ENCODE measurements at regions not wholly inside any gene's neighbourhood (a gene's known extent, or its start where the extent isn't known, plus 50 kb on each side); places are given as distances from the start of the nearest gene placed in this dataset.

DNA sequence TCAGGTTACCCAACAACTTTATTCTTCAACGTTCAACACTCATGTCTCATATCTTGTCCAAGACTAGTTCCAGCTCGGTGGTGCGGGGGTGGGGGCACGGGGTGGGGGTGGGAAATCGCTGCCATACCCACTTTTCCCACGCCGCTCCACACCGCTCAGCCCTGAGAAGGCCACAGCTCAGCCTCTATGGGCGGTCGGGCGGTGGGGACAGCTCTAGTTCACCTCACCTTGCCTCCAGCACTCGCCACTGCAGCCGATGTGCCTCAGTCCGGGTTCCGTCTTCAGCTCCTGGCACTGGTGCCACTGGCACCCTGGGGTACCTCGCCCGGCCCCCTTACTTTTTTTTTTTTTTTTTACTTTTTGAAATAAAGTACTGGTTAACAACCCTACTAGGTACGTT is 522.2 kb downstream of the PCDH19 start:
- TF ChIP-seq, protein P1, sequence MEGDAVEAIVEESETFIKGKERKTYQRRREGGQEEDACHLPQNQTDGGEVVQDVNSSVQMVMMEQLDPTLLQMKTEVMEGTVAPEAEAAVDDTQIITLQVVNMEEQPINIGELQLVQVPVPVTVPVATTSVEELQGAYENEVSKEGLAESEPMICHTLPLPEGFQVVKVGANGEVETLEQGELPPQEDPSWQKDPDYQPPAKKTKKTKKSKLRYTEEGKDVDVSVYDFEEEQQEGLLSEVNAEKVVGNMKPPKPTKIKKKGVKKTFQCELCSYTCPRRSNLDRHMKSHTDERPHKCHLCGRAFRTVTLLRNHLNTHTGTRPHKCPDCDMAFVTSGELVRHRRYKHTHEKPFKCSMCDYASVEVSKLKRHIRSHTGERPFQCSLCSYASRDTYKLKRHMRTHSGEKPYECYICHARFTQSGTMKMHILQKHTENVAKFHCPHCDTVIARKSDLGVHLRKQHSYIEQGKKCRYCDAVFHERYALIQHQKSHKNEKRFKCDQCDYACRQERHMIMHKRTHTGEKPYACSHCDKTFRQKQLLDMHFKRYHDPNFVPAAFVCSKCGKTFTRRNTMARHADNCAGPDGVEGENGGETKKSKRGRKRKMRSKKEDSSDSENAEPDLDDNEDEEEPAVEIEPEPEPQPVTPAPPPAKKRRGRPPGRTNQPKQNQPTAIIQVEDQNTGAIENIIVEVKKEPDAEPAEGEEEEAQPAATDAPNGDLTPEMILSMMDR (conservative IDR thresholded peaks at IDR 0.05; ENCODE audit: low read depth, low read length), result no peak
- TF ChIP-seq POLR2A (IDR thresholded peaks at IDR 0.05; ENCODE audit: low read depth, low read length) (no peak), RFX5 (IDR thresholded peaks at IDR 0.05; ENCODE audit: low read depth, low read length) (no peak), BHLHE40 (IDR thresholded peaks at IDR 0.05; ENCODE audit: low read depth, low read length) (no peak)

Measured in IMR-90 (cell line).